GM12872 (cell line): ENCODE measurements at regions not wholly inside any gene's neighbourhood (a gene's known extent, or its start where the extent isn't known, plus 50 kb on each side); places are given as distances from the start of the nearest gene placed in this dataset.

ENCODE experiments used
- CTCF ChIP-seq: IDR thresholded peaks from 3 replicates; pipeline ENCODE4 v1.5.1; 2011; ENCODE audit warnings: low read depth, mild to moderate bottlenecking, low read length, moderate library complexity; ENCODE audit not compliant: insufficient read depth

DNA sequence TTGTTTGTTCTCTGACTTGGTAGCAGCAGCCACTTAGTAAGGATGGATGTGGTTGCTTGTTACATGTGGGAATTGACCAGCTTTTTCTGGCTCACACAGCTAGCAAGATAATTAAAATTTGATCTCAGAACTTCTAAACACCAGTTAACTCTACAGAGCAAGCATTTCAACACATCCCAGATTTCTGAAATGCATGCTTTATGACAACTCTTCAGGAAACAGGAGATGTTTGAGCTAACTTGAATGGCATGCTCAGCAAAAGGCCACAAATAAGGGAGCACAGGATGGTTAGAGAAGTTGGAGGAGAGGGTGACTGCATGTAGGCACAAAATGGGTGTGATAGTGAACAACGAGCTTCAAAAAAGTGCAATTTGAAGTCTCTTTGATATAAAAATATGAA, 167.1 kb upstream of the SPRY2 start:
- no peak for TF ChIP-seq CTCF

- no peak for TF ChIP-seq CTCF
Observed at GRCh38 chr13:80504453-80504852, 163.5 kb upstream of the SPRY2 start.

GRCh38 chr13:80502359-80502758, 161.4 kb upstream of the SPRY2 start:
- TF ChIP-seq CTCF: no peak

GRCh38 chr13:80501556-80501955, 160.6 kb upstream of the SPRY2 start:
- TF ChIP-seq CTCF: no peak

GRCh38 chr13:80499536-80500290, 158.8 kb upstream of the SPRY2 start:
- no peak for TF ChIP-seq CTCF

DNA sequence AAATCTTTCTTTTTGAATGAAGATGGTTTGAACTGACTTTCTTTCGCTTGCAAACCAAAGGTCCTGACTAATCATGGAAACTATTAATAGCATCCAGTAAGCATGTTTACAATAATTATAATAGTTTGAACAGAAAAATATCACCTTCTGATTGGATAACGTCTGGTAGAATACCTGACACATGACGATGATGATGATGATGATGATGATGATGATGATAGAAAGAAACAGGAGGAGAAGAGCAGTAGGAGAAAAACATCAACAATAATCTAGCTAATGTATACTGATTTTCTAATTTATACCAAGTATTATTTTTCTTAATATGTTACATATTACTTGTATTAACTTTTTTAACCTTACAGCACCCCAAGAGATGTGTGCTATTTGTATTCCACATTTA, 157.5 kb upstream of the SPRY2 start:
- TF ChIP-seq CTCF: no peak

GRCh38 chr13:80497978-80498377, 157.1 kb upstream of the SPRY2 start:
- TF ChIP-seq CTCF: no peak
